ENCODE measurements at regions not wholly inside any gene's neighbourhood (a gene's known extent, or its start where the extent isn't known, plus 50 kb on each side); places are given as distances from the start of the nearest gene placed in this dataset.

DNA sequence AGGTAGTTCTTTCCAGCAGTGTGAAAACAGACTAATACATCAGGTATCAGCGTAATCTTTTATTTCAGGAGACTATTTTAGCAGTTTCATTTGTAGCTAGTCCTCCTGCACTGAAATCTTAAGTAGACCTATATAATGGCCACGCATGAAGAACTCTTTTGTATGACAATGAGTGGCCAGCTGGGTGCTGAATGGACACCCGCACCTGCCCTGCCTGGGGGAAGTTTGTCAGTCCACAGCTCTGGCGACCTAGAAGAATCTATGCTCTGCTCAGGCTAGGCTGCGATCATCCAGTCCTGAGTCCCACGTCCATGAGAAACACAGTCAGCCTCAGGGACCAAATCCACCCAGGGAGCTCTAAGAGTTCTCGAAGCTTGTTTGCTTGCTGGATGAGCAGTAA lies 709.2 kb upstream of the ID2 start:
- no peak for DNase-seq (ENCODE audit: low spot score)

DNA sequence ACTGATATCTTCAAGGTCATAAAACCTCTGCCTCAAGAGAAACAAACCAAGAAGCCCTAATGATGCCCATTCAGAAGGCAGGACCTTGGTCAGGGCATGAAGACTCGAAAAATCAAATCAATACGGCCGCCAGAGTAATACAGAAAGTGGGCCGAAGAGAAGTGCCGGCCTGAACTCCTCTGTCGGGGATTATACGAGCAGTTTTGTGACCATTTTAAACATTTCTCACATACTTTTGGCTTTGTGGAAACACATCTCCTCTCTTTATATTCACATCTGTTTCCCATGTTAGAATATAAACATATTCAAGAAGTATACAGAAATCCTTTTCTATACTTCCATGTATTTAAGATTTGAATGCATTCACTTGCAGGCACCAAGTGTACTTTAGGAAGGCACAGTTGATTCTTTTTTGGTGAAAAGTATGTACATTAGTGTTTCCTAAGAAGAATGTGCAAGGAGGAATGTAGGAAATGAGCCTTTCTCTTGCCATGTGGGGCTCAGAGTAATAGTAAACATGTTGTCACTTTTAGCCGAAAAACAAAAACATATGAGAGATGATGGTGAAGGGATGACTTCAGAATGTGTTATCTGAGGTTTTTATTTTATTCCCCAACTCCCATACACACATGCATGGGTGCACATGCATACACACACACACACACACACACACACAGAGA lies 707.9 kb upstream of the ID2 start:
- no peak for DNase-seq (ENCODE audit: low spot score)

DNA sequence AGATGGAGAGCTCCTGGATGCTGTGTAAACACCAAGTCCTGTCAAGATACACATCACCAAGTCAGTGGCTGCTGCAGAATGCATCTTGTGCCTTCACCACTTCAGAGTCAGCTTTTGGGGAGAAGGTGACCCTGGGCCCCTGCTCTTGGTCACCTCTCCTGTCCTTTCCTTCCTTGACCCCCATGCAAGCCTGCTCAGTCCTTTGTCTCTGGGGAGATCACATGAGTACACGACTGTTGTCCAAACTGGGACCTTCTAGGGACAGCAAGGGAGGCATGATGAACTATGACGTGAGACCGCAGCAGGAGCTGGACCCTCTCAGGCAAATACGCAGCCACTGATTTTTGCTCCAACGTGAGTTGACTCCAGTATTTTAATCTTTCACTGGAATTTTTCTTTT lies 706.9 kb upstream of the ID2 start:
- no peak for DNase-seq (ENCODE audit: low spot score)

DNA sequence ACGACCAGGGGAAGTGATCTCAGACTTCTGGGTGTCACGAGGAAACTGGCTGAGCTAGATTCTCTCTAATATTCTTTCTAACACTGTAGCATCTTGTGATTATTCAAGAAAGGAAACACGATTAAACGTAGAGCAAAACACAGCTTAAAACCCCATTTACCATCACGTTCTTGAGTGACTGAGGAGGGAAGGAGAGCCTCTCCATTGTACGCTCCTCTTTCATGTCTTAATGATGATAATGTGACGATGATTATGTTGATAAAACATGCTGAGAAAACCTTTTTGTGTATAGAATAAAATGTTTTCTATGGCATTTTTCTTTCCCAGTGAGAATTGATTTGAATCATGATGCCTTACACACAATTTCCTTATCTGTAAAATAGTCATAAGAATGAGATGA lies 705.6 kb upstream of the ID2 start:
- DNase-seq (ENCODE audit: low spot score): no peak

DNA sequence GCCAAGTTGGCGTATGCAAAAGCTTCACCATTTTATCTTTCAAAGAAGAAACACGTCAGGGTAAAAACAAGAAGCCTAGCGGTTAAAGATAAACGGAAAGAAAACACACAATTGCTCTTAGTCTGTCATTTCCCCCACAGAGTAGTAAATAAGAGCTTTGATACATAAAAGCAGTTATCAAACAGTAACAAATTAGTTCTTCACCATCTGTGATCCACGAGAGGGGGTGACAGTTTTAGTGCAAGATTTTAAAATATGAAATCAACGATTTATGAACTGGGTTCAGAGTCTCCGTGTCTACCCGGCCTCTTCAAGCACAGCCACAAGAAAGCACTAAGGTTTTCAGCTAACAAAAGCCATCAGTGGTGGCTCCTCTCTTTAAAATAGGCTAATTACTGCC lies 703.9 kb upstream of the ID2 start:
- DNase-seq (ENCODE audit: low spot score): no peak

DNA sequence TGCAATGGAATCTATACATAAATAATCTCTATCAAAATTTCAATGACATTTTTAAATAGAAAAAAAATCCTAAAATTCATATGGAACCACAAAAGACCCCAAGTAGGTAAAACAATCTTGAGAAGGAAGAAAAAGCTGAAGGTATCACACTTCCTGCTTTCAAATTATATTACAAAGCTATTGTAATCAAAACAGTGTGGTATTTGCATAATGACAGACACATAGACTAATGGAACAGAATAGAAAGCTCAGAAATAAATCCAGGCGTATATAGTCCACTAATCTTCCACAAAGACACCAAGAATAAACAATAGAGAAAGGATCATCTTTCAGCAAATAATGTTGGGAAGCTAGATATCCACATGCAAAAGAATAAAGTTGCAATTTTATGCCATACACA lies 699.8 kb upstream of the ID2 start:
- DNase-seq (ENCODE audit: low spot score): no peak

DNA sequence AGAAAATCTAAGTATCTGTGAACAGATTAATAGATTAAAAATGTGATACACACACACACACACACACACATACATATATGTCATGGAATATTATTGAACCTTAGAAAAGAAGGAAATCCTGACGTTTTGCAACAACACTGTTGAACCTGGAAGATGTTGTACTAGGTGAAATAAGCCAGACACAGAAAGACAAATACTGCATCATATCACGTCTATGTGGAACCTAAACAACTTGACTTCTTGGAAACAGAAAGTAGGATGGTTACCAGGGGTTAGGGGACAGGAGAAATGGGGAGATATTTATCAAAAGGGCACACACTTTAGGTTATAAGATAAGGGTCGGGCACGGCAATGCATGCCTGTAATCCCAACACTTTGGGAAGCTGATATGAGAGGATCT lies 698.4 kb upstream of the ID2 start:
- DNase-seq (ENCODE audit: low spot score): no peak

DNA sequence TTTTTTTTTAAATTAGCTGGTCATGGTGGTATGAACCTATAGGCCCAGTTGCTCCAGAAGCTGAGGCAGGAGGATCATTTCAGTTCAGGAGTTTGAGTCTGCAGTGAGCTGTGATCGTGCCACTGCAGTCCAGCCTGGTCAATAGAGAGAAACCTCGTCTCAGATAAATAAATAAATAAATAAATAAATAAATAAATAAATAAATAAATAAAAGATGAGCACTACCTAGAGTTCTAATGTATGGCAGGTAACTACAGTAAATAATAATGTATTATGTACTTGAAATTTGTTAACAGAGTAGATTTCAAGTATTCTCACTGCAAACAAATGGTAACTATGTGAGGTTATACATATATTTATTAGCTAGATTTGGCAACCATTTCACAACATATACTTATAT lies 697.9 kb upstream of the ID2 start:
- no peak for DNase-seq (ENCODE audit: low spot score)

DNA sequence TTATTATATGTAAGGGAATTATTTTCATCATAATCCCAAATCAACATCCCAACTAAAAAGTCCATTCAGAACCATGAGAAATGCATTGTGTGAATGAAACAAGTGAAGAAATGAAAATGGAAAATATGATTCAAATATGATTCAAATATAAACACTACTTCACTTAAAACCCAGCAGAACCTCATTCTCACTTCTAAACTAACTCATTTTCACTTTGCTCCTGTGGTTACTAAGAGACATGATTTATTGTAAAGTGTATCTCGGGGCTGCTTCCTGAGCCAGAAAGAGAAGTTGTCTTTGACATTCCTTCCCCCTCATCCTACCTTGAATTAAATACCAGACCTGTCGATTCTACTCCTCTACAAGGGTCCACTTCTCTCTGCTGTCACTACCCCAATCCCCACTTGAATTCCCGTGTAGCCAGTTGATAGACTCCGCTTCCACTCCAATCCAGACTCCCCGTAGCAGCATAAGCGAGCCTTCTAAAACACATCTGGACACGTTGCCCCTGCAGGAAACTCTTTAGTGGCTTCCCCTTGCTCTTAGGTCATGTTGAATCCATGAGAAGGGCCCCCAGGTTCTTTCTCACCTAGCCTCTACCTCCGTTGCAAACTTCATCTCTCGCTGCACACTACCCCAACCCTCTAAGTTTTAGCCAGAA lies 697.0 kb upstream of the ID2 start:
- DNase-seq (ENCODE audit: low spot score): no peak

DNA sequence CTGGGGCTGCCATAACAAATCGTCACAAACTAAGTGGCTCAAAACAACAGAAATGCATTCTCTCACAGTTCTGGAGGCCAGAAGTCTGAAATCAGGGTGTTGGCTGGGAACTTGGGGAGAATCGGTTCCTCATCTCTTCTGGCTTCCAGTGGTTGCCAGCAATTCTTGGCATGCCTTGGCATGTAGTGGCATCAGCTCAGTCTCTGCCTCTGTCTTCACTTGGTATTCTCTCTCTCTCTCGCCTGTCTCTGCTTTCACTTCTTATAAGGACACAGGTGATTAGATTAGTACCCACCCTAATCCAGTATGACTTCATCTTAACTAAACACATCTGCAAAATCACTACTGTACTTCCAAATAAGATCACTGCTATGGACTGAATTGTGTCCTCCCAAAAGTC lies 695.4 kb upstream of the ID2 start:
- no peak for DNase-seq (ENCODE audit: low spot score)

DNA sequence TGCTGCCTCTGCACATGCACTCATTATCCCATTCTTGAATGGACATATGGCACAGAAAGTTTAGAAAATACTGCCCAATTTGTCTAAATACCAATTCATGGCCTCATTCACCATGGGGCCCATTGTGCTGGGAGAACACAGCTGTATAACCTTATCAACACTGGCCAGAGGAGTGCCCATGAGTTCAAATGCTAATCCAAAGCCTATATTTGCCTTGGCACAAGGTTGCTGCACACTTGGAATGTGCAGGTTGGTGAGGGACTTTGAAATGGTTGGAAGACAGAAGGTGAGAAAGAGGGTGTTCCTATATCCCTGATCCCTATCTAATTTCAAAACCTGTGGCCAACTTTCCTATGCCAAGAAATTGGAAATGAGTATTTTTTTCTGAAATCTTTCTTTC lies 693.9 kb upstream of the ID2 start:
- DNase-seq (ENCODE audit: low spot score): no peak

DNA sequence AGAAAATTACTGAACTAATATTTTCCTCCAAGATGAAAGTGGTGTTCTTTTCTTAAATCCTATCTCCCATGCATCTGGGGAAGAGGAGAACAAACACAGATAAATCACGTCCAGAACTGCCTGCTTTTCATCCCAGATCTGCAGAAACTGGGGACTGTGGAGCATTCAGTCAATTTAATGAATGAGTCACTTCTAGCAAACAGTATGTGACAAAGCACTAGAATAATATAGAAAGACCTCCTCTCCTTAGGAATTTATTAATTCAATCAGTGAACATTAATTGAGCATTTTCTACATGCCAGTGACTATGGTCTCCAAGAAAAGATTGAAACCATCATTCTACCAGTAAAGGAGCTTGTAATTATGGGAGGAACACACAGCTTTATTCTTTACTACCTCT lies 693.4 kb upstream of the ID2 start:
- DNase-seq (ENCODE audit: low spot score): no peak

DNA sequence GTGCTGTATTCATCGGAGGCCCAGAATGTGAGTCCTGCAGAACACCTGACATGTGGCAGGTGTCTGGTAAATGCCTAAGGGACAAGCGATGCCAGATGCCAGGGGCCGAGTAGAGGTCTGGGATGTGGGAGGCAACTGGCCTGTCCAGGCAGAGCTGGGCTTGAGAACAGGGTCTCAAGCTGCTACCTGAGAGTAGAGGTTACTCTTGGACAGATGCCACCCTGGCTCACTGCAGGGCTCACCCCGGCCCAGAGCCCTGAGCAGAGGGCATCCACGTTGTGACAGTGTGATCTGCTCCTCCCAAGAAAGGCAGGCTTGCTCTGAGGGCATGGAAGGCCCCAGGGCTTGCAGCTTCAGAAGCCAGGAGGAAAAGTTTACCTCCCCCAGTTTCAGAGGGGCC lies 692.0 kb upstream of the ID2 start:
- DNase-seq (ENCODE audit: low spot score): no peak

DNA sequence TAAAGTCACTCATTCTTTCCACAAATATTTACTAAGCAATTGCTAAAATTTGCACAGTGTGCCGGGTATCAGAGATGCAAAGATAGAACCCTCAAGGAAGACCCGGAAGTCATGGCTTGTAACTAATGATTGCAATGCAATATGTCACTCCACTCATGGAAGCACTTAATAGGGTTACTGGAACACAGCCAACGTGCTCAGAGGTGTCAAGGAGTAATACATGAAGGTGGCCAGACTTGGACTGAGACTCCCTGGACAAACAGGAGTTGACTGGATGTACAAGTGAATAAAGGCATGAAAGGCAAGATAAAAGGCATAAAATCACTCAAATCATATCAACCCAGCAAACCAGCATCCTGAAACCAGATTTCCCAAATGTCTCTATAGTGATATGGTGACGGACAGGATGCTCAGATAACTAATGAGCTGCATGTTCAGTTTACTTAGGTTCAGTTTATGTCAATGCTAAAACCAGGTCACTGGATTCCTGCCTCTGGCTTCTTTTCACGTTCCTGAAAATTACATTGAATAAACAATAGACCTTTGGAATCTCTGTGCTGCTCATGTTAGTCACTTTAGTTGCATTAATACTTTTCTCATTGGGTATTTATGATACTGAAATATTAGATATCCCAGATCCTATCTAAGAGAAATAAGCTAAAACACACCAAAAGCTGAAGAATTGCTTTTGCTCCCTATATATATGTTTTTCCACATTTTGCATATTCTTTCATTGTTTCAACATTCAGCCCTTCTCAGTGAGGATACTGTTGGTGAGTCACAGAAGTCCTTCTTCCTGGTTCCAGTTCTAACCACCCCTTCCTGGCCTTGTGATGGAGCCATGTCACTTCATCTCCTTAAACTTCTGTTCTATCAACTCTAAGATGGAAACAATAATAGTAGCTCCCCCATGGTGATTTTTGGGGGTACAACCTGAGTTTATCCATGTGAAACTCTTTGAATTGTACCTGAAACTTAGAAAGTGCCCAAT lies 688.9 kb upstream of the ID2 start:
- DNase-seq (ENCODE audit: low spot score): no peak

DNA sequence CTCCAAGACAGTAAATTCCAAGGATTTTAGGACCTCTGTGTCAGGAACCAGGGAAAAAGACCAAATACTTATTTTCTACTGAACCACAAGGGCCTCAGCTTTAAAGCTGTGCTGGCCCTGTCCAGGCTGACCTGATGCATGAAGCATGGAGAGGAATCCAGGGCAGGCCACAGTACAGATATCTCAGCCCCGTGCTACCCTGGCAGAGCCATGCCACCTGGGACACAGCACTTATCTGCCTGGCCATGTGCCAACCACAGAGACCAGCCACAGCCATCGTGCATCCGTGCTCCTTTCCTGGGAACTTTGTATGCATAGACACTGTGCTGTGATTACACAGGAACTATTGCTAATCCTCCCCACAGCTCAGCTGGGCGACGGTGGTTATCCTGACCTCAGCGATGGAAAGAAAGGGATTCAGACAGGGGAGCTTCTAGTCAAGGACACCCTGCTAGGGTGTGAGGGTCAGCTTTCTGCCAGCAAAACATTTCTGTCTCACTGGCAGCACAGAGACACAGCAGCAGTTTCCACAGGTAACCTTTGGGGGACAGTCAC lies 687.4 kb upstream of the ID2 start:
- peak; percentile 42 for DNase-seq (ENCODE audit: low spot score)

DNA sequence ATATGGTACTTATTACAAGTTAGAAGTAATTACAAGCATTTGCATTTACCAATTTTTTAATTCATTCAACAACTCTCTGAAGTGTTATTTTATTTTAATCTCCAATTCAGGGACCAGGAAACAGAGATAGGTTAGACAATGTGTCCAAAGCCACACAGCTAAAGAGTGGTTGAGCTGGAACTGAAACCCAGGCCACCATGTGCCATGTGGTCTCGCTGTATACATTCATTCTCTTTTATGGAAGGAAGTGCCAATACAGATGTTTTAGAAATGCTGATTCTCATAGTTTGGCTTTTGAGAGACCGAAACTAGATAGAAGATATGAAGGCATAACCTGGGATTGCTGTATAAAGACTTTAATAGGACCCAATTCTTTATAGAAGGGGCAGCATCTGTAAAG lies 684.6 kb upstream of the ID2 start:
- DNase-seq (ENCODE audit: low spot score): no peak

DNA sequence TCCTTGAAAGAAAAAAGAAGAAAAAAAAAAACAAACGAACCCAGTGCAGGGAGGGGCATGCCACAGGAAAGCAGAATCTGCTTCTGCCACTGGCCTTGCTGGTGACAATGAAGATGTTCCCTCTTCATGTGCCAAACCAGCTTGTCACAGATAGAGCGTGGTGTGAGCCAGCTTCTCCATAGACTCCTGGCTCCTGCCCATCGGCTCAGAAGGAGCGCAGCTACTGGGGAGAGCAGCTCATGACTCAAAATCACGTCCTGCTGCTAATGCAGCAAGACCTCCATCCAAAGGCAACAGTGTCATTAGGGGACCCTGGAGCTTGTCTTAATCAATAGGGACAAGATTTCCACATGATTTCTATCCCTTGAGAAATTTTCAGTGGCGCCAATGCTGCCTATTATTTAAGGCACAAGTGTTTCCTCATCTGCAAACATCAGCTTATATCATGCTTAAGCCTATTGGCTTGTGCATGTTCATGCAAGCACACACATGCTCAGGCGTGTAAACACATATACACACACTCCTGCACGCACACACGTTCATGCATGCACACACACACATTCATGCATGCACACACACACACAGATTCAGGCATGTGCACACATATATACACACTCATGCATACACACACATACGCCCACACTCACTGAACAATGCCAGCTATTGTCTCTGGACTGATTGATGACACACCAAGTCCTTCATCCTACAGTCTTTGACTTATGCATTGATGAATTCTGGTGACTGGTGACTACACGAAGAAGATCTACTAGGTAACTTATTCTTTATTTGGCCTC lies 682.0 kb upstream of the ID2 start:
- DNase-seq (ENCODE audit: low spot score): no peak

DNA sequence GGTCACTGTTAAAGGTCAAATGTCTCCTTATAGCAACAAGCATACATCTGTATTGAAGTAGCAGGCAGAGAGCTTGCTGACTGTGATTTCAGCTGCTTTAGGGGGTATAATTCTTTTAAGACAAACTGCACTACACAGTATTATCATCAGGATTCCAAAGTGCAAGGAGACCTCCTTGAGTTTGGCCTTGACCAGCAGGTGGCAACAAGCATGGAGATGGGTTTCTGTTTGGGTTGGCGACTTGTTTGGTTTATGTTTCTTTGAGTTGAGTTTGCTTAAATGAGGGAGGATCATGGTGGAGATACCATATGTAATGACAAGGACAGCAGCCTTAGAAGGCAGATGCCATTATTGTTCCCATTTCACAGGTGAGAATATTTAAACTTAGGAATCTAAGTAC lies 681.0 kb upstream of the ID2 start:
- DNase-seq (ENCODE audit: low spot score): no peak

DNA sequence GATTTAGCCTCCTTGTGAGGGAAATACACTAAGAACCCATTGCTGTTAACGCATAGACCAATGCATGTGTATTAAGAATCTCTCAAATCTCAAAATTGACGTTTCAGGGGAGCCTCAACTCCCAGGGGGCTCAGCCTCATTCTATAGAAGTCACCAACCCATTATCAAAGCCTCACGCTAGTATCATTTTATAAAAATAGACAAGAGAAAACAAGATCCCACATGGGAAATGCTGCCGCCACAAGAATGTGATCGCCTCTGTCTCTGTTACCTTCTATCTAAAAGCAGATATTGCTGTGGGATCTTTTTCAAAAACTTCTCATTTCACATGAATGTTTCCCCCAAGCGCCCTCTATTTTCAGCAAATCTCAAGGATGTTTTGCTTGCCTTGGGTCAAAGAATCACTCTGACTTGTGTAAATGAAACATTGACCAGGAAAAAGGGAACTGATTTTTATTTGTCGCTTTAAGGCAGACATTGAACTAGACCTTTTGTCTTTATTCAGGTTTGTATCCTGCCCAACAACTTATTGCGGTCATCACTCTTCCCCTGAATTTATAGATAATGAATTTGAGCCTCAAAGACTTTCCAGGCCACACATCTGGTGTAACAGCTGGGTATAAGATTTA lies 679.0 kb upstream of the ID2 start:
- no peak for DNase-seq (ENCODE audit: low spot score)

DNA sequence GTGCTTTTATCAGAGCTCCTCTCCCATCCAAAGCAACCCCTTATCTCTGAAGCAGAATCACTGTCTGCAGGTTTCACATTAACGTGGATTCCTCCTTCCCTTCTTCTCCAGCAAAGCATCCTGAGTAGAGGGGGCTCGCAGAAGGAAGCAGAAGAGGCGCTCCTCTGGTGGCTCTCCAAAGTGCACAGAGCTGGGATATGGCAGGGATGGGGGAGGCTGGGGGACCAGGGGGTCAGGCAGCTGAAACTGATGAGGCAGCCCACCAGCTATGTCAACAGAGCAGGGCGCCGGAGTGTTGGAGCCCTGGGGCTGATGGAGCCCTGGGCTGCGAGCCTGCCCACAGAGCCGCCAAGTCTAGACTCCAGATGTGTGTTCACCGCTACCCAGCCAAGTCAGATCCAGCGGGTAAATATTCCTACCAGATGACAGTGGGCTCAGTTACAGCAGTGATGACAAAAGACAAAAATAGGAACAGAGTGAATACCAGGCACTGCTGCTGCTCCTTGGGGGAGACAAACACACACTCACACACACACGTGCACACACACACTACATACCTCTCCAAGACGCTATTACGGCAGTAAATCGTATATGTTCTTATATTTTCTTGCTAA lies 678.3 kb upstream of the ID2 start:
- DNase-seq (ENCODE audit: low spot score): peak; percentile 41

DNA sequence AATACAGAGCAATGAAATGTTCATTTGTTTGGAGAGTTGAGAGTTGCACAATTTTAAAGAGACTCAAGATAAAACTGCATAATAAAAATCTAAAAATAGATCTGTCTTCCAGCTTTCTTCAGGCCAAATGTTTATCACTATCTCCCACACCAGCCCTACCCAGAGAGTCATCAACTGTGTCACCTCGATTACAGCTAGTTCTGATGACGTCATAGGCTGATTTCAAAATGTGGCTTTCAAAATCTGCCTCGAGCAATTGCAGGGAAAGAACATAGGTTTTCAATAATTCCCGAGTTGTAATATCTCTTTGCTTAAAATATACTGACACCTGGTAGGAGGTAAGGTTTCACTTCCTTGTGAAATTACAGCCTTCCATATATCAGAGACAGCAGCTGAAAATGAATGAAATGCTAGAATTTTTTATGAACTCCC lies 677.6 kb upstream of the ID2 start:
- no peak for DNase-seq (ENCODE audit: low spot score)

Data from mucosa of gallbladder (tissue), 1 donor.